HG03457 (cell line): ENCODE measurements at regions not wholly inside any gene's neighbourhood (a gene's known extent, or its start where the extent isn't known, plus 50 kb on each side); places are given as distances from the start of the nearest gene placed in this dataset.
"Not testable (repeated sequence)": the region's sequence is repeated elsewhere in the genome, so short reads cannot be mapped to it uniquely, and the experiment has no call there.

Source experiments
- ATAC-seq: cut with Tn5 transposase; IDR thresholded peaks from one replicate; pipeline ENCODE4 v1.9.1; 2021; ENCODE audit warnings: moderate number of reproducible peaks; ENCODE audit not compliant: unreplicated experiment

DNA sequence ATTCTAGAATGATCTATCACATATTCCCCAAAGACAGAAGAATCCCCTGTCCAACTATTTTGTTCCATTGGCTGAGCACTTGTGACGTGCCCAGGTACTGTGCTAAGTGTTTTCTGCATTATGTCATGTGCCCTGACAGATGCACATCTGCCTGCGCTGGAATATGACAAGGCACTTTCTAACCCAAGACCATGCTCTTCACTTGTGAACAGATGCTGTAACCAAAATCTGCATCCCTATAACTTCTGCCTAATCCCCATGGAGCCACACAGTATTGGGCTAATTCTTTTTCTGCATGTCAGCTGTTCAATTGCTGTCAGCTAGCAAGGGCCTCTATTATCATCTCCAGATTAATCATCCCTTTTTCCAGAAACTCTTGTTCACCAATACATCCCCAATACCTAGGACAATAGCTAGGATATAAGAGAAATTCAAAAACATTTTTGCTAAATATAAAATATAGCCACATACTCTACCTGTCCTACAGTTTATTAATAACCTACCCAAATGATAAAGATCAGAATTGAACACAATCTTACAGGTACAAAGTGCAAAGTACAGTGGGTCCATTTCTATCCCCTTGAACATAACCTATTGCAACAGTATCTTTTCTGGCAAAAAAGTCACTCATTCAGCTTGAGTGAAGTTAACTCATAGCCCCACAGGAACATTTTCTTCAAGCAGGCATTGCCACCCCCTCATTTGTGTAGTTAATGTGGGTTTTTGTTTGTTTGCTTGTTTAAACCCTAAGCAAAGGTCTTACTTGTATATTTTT lies 109.4 kb upstream of the LRRN1 start:
- ATAC-seq: no peak

DNA sequence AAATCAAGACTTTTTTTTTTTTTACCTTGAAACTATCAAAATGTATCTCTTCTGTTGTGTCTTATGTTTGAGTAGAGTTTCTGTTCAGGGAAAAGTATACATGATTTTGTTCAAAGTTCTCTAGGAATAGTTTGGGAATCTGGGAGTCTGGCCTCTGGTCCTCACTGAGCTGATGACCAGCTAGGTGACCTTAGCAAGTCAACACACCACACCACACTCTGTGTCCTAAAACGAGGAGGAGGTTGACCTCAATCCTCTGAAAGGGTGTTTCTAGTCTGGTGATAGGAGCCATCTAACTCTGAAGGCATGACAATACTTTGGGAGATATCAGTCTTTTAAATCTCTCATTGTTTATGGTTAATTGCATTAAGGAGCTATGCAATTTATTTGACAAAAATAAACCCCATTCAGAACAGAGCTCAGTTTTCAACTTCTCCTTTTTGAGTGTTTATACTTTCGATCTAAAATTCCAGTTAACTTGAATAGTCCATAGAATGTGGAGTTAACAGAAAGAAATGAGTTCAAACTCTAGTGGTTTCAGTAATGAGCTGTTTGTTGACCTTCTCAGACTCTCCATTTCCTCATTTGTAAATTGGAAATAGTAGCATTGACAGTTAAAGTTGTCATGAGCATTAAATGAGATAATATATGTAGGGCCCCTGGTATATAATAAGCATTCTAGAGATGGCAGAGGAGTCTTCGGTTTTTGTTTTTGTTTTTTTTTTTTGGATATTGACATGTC lies 112.2 kb upstream of the LRRN1 start:
- ATAC-seq: no peak

GRCh38 chr3:3685721-3686120 lies 113.5 kb upstream of the LRRN1 start:
- ATAC-seq: no peak

DNA sequence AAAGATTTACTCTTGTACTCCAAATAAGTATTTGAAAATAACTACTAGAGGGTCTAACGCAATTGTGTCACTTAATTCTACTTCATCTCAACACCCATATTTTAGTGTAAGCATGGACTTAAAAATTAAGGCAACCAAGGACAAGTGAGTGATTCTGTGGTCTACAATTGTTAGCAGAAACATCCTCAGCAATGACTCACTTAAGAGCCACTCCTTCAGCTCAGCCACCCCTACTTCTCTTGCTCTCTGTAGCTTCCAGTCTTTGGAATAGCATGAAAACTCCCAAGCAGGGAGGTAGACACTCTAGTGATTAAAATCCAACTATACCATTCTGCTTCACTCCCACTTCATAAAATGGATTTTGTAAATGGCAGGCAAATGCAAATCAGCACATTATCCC lies 116.0 kb upstream of the LRRN1 start:
- no peak for ATAC-seq

DNA sequence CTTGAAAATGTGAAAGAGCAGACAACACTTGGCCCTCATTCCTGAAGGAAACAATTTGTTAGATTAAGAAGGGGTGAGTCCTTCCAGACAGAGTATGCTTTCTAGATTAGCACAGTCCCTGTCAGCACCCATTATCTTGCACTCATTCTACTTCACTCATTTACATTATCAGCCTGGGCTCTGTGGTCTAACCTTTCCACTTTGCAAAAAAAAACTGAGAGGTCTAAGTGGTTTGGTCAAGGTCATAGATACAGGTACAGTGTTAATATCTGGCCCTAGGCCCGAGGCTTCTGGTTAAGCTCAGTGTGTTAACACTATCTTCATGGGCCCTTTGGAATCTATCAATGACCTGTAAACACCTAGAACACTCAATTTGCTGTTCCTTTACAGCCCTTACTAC lies 123.4 kb upstream of the LRRN1 start:
- no peak for ATAC-seq

DNA sequence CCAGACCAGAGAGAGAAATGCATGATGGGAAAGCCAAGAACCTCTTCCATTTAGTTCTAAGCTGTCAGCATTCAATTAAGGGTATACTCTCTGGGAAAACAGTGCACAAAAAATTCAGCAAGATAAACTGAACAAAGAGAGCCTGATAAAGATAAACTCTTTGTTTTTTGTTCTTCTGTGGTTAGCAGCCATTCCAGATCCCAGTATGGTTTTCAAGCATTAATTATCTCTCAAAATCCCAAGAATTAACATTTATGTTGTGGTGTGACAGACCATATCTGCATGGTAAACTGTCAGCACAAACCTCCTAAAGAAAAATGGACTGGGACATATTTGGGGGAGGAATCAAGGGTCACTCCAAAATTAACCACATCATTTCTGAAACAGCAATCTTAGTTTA lies 124.0 kb upstream of the LRRN1 start:
- no peak for ATAC-seq

DNA sequence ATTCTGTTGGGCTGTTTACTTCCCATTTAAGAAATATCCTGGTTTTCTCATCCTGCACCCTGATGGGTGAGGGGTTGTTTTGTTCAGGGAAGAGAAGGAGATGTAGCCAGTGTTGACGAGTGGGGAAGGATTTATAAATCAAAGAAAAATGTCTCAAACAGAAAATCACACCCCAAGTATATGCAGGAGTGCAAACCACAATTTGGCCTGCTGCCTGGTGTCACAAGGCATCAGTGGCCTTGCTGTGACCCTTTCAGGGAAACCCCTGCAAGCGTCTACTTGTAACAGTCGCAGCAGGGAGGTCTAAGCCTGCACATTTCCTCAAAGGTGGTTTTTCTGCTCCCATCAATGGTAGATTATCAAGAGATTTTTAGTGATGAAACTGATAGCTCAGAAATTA lies 132.6 kb upstream of the LRRN1 start:
- ATAC-seq: peak; percentile 98

- ATAC-seq: peak; percentile 40
Measured at GRCh38 chr3:3665961-3666640, 133.1 kb upstream of the LRRN1 start.

GRCh38 chr3:3665546-3665945 lies 133.7 kb upstream of the LRRN1 start:
- ATAC-seq: no peak

DNA sequence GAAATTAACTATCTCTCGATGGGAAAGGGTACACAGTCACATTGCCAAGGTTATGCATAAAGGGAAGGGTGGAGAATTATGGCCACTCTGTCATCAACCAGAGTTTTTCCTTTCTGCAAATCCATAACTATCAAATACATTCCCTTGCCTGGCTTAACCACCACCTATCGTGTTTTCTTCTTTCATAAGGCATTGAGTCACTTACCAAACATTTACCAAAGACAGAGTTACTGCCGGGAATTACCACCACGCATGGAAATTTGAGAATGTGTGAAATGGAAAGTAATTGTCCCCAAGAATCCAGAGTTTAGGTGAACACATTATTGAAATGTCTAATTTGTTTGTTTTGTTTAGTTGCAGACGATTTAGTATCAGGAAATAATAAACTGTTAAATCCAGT lies 134.3 kb upstream of the LRRN1 start:
- ATAC-seq: no peak

DNA sequence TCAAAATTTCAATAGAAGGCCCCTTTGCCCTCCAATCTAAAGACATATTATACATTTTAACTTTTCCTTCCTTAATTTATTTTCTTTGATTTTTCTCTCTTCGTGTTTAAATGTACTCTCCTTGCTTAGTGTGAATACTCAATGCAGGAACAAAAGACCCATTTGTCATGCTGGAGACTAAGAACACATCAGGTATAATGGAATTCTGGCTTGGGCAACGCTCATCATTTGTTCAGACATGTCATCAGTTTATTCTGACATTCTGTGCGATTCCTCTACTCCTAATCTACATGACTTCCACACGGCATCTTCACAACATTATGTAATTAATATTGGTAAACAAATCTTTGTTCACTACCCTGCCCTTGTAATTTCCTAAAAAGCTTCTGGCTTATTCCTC lies 136.6 kb upstream of the LRRN1 start:
- ATAC-seq: no peak

- no peak for ATAC-seq
Measured at GRCh38 chr3:3654916-3655315, 144.3 kb upstream of the LRRN1 start.

- no peak for ATAC-seq
Measured at GRCh38 chr3:3648988-3649679, 150.1 kb upstream of the LRRN1 start.

GRCh38 chr3:3646934-3647333 lies 152.3 kb upstream of the LRRN1 start:
- ATAC-seq: no peak

DNA sequence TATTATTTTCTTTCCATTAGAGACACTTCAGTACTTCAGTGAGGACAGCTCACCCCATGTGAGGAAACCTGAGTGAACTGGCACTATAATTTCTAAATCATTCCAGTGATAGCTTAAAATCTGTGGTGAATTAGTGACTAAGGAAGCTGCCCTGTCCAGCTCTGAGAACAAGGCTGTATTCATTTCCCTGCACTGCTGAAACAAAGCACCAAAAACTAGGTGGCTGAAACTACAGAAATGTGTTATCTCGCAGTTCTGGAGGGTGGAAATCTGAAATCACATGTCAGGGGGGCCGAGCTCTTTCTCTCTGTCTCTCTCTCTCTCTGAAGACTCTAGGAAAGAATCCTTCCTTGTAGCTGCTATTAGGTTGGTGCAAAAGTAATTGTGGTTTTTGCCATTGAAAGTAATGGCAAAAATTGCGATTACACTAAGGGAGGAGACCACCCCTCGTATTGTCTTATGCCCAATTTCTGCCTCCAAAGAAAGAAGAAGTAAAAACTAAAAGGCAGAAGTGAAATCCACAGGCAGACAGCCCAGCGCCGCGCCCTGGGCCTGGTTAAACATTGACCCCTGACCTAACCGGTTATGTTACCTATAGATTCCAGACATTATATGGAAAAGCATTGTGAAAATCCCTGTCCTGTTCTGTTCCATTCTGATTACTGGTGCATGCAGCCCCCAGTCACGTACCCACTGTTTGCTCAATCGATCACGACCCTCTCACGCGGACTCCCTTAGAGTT lies 153.0 kb upstream of the LRRN1 start:
- ATAC-seq: not testable (repeated sequence)

DNA sequence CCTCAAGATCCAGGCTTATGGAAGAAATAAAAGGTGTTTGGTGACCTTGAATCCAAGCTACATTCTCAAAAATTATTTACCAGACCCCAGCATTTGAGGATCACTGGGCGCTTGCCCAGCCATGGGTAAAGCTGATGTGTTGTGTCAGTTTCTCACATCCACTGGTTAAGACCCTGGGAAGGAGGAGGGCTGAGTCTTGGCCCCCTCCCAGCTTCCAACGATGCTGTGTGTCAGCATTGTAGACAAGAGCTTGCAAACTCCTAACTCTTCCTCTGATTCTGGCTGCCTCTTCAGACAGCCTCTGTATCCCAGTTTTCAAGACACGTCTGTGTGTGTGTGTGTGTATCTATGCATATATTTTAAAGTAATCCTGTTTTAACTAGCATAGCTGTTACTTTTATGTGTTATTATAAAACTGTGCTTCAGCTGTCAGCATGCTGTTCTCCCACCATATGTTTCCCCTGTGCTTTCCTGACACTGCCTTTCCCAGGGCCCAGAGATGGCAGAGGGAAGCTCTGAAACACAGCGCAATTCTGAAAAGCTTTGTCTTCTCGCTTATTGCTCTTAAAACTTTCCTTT lies 157.3 kb upstream of the LRRN1 start:
- ATAC-seq: no peak

- ATAC-seq: no peak
Measured at GRCh38 chr3:3639078-3639477, 160.2 kb upstream of the LRRN1 start.

DNA sequence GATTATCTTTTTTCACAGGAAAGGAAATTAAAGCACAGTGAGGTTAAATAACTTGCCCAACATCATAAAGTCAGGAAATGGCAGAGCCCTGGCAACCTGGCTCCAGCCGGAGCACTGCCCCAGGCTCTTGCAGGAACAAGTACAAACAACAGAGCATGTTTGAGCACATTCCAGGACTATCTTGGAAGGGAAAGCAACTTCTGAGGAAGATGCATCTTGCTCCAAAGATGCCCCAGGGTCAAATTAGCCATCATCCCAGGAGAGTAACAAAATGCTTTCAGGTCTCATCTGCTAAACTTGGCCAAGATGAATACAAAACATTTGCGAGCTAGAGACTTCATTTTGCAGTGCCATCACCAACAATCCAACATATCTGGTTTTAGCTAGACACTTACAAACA lies 162.4 kb upstream of the LRRN1 start:
- ATAC-seq: no peak

DNA sequence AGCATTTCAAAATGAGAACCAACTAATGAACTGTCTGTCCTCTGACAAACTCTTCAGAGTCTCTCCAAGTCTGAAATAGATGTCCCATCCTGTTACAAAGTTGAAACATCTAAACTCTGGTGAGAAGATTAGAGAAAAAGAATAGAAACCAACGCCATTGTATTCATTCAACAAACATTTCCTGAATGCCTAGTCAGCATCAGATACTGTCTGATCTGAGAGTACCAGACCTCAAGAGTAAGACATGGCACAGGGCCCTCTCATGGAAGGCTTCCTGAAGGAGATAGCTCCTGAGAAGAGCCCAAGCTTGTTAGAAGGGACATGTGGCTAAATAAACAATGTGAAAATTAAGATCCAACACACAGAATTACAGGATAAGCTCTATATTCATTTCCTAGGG lies 164.1 kb upstream of the LRRN1 start:
- ATAC-seq: no peak

- ATAC-seq: no peak
Measured at GRCh38 chr3:3634326-3634725, 164.9 kb upstream of the LRRN1 start.
